Tibial nerve (tissue), 4 donors: ENCODE measurements at regions not wholly inside any gene's neighbourhood (a gene's known extent, or its start where the extent isn't known, plus 50 kb on each side); places are given as distances from the start of the nearest gene placed in this dataset.

Experiments
- DNase-seq, 2 donors: peaks; one replicate each; pipeline ENCODE4 v3.0.0-alpha.2; 2019; ENCODE audit warnings: low spot score in 2 of 2
- H3K27ac ChIP-seq, 4 donors: fragments of 200-600 bp; sonication (generic) in 3 of 4; one replicate each; pipeline ENCODE4 v1.5.1; 2017 to 2019; ENCODE audit warnings: mild to moderate bottlenecking in 1 of 4
- H3K27me3 ChIP-seq, 2 donors: fragments of 200-600 bp; sonication (generic) in 1 of 2; one replicate each; pipeline versions ENCODE4 v1.5.1 to v1.6.0; 2017 to 2019
- H3K36me3 ChIP-seq, 3 donors: fragments of 200-600 bp; sonication (generic); one replicate each; pipeline ENCODE4 v1.5.1; 2018 to 2019
- H3K4me1 ChIP-seq, 4 donors: fragments of 200-600 bp; sonication (generic) in 3 of 4; one replicate each; pipeline ENCODE4 v1.5.1; 2017 to 2019
- H3K4me3 ChIP-seq, 4 donors: fragments of 200-600 bp; sonication (generic) in 3 of 4; one replicate each; pipeline ENCODE4 v1.5.1; 2017 to 2019; ENCODE audit warnings: mild to moderate bottlenecking in 1 of 4, moderate library complexity in 1 of 4
- H3K9me3 ChIP-seq, 4 donors: fragments of 200-600 bp; sonication (generic) in 3 of 4; one replicate each; pipeline ENCODE4 v1.5.1; 2017 to 2019
- CTCF ChIP-seq, 5 experiments: fragments of 200-600 bp in 3 of 5; fragments of 450-650 bp in 2 of 5; sonication (generic) in 3 of 5; IDR thresholded peaks; one replicate each; pipeline ENCODE4 v1.5.1; 2016 to 2019; ENCODE audit warnings: antibody characterized with exemption in 5 of 5, mild to moderate bottlenecking in 3 of 5, moderate library complexity in 2 of 5
- EP300 ChIP-seq, 2 donors: sonication (generic); formaldehyde crosslinking; IDR thresholded peaks; one replicate each; pipeline ENCODE4 v1.6.1; 2017; ENCODE audit warnings: antibody characterized with exemption in 2 of 2, mild to moderate bottlenecking in 1 of 2
- POLR2A ChIP-seq, 2 donors: fragments of 450-650 bp; IDR thresholded peaks; one replicate each; pipeline ENCODE4 v1.6.1; 2017; ENCODE audit warnings: antibody characterized with exemption in 2 of 2, mild to moderate bottlenecking in 2 of 2, moderate library complexity in 2 of 2
- WGBS, 2 donors: methylation state at CpG; one replicate each; pipeline ENCODE4 v1.1.5; 2018; 5-methylcytosine and 5-hydroxymethylcytosine counted together

- Histone ChIP-seq H3K27ac (no peak overlapping the region), H3K36me3 (no peaks in the 10 kb centered on the region), H3K4me3 (no peak overlapping the region), H3K9me3 (no peaks in the 10 kb centered on the region), H3K4me1 (no peaks in the 10 kb centered on the region), H3K27me3 (no peaks in the 10 kb centered on the region)
- WGBS, 2 donors: 77 to 85% methylated on average over 1 of the region's 1 CpG
- DNase-seq: no peak
- no peak for TF ChIP-seq EP300 (IDR thresholded peaks at IDR 0.05)
- no peak for TF ChIP-seq POLR2A (IDR thresholded peaks at IDR 0.05)
- TF ChIP-seq CTCF (IDR thresholded peaks at IDR 0.05): no peak
These were observed 421.7 kb downstream of the EFNB2 start for GRCh38 chr13:106113796-106114195.

GRCh38 chr13:106112191-106112590, 423.3 kb downstream of the EFNB2 start:
- WGBS, 2 donors: 84 to 90% methylated on average over 3 of the region's 3 CpGs
- Histone ChIP-seq H3K9me3 (no peaks in the 10 kb centered on the region), H3K36me3 (no peaks in the 10 kb centered on the region), H3K4me3 (no peak overlapping the region), H3K27ac (no peak overlapping the region), H3K4me1 (no peaks in the 10 kb centered on the region), H3K27me3 (no peaks in the 10 kb centered on the region)
- no peak for DNase-seq
- TF ChIP-seq EP300 (IDR thresholded peaks at IDR 0.05) (no peak), POLR2A (IDR thresholded peaks at IDR 0.05) (no peak), CTCF (IDR thresholded peaks at IDR 0.05) (no peak)

- no peaks in the 10 kb centered on the region for H3K9me3 ChIP-seq
- H3K4me3 ChIP-seq: no peak overlapping the region
- WGBS, 2 donors: 79 to 90% methylated on average over 8 of the region's 8 CpGs
- no peak overlapping the region for H3K27ac ChIP-seq
- H3K36me3 ChIP-seq: no peaks in the 10 kb centered on the region
- no peak for DNase-seq
- H3K4me1 ChIP-seq: no peaks in the 10 kb centered on the region
- TF ChIP-seq POLR2A (IDR thresholded peaks at IDR 0.05) (no peak), EP300 (IDR thresholded peaks at IDR 0.05) (no peak), CTCF (IDR thresholded peaks at IDR 0.05) (no peak)
- no peaks in the 10 kb centered on the region for H3K27me3 ChIP-seq
These were observed 425.1 kb downstream of the EFNB2 start for GRCh38 chr13:106110241-106110855.

- Histone ChIP-seq H3K9me3 (no peaks in the 10 kb centered on the region), H3K4me1 (no peaks in the 10 kb centered on the region), H3K27ac (no peak overlapping the region), H3K4me3 (no peak overlapping the region), H3K36me3 (no peaks in the 10 kb centered on the region), H3K27me3 (no peaks in the 10 kb centered on the region)
- no peak for DNase-seq
- no peak for TF ChIP-seq EP300 (IDR thresholded peaks at IDR 0.05)
- TF ChIP-seq CTCF (IDR thresholded peaks at IDR 0.05): no peak
- no peak for TF ChIP-seq POLR2A (IDR thresholded peaks at IDR 0.05)
- 55 to 68% methylated on average over 3 of the region's 3 CpGs for WGBS, 2 donors
These were observed 426.1 kb downstream of the EFNB2 start for GRCh38 chr13:106109391-106109791.

GRCh38 chr13:106108346-106108745, 427.1 kb downstream of the EFNB2 start:
- DNase-seq: no peak
- Histone ChIP-seq H3K36me3 (no peaks in the 10 kb centered on the region), H3K27ac (no peak overlapping the region), H3K4me1 (no peaks in the 10 kb centered on the region), H3K9me3 (no peaks in the 10 kb centered on the region), H3K27me3 (no peaks in the 10 kb centered on the region), H3K4me3 (no peak overlapping the region)
- TF ChIP-seq POLR2A (IDR thresholded peaks at IDR 0.05) (no peak), EP300 (IDR thresholded peaks at IDR 0.05) (no peak), CTCF (IDR thresholded peaks at IDR 0.05) (no peak)
- 79 to 92% methylated on average over 9 of the region's 9 CpGs for WGBS, 2 donors
